Mucosa of descending colon (tissue), 3 donors: ENCODE measurements at regions not wholly inside any gene's neighbourhood (a gene's known extent, or its start where the extent isn't known, plus 50 kb on each side); places are given as distances from the start of the nearest gene placed in this dataset.

Experiments used
- ATAC-seq: fragments of 200-7000 bp; cut with Tn5 transposase; one replicate; pipeline ENCODE4 v1.9.1; 2020; ENCODE audit warnings: mild to moderate bottlenecking, moderate library complexity
- DNase-seq, 3 donors: peaks; one replicate each; pipeline ENCODE4 v3.0.0-alpha.2; 2020
- H3K36me3 ChIP-seq: fragments of 200-600 bp; one replicate; pipeline ENCODE4 v1.8.0; 2021; ENCODE audit warnings: low read depth, mild to moderate bottlenecking
- H3K4me1 ChIP-seq: fragments of 200-600 bp; one replicate; pipeline ENCODE4 v1.8.0; 2021; ENCODE audit warnings: low read depth, mild to moderate bottlenecking
- H3K4me3 ChIP-seq: fragments of 200-600 bp; one replicate; pipeline ENCODE4 v1.8.0; 2021; ENCODE audit warnings: mild to moderate bottlenecking
- H3K9me3 ChIP-seq: fragments of 200-600 bp; one replicate; pipeline ENCODE4 v1.8.0; 2021; ENCODE audit warnings: mild to moderate bottlenecking
- intact Hi-C, 2 donors: fragments of 100-400 bp; cut with DNase I in 1 of 2; cut with micrococcal nuclease in 1 of 2; formaldehyde crosslinking; loops; one replicate each; pipeline versions ENCODE4 v1.11.0 to v1.11.1; 2022; cut with DNase I, micrococcal nuclease
- TF ChIP-seq, protein P1 (sequence below): fragments of 200-600 bp; IDR thresholded peaks from one replicate; pipeline ENCODE4 v1.8.0; 2022; ENCODE audit warnings: antibody characterized with exemption, mild to moderate bottlenecking
- donor health status: DM: no; HTN: no; CAD: no; lungs with moderate emphysema.
- donor health status: DM: no; HTN: no; CAD: no.
- donor health status: DM: no; HTN: yes; CAD: no.

DNA sequence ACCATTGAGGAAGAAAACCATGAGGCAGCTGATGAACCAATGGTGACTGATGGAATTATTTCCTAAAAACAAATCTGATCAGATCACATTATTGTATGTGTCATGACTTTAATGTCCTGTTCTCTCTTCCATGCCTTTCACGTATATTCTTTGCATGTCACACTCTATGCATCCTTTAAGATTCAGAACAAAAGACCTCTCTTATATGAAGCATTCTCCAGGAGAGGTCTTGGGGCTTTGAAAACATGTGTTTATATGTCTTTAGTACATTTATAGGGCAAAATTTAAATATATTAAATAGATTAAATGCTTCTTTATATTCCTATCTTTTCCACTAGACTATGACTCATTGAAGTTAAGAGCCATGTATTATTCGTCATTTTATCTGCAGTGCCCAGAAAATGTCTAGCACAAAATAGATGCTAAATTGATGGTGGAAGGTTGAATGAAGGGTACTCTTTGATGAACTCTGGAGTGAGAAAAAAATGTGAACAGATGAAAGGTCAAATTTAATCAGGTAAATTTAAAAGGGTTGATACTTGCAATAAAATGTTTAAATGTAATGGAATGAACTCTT lies 196.3 kb downstream of the PSAT1 start:
- intact Hi-C loops: no loop called here
- DNase-seq (no peak), ATAC-seq (no peak)
- TF ChIP-seq, protein P1, sequence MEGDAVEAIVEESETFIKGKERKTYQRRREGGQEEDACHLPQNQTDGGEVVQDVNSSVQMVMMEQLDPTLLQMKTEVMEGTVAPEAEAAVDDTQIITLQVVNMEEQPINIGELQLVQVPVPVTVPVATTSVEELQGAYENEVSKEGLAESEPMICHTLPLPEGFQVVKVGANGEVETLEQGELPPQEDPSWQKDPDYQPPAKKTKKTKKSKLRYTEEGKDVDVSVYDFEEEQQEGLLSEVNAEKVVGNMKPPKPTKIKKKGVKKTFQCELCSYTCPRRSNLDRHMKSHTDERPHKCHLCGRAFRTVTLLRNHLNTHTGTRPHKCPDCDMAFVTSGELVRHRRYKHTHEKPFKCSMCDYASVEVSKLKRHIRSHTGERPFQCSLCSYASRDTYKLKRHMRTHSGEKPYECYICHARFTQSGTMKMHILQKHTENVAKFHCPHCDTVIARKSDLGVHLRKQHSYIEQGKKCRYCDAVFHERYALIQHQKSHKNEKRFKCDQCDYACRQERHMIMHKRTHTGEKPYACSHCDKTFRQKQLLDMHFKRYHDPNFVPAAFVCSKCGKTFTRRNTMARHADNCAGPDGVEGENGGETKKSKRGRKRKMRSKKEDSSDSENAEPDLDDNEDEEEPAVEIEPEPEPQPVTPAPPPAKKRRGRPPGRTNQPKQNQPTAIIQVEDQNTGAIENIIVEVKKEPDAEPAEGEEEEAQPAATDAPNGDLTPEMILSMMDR: no peak
- no peak overlapping the region for H3K4me3 ChIP-seq
- H3K36me3 ChIP-seq: no peaks in the 10 kb centered on the region
- H3K9me3 ChIP-seq: no peaks in the 10 kb centered on the region
- H3K4me1 ChIP-seq: no peaks in the 10 kb centered on the region

DNA sequence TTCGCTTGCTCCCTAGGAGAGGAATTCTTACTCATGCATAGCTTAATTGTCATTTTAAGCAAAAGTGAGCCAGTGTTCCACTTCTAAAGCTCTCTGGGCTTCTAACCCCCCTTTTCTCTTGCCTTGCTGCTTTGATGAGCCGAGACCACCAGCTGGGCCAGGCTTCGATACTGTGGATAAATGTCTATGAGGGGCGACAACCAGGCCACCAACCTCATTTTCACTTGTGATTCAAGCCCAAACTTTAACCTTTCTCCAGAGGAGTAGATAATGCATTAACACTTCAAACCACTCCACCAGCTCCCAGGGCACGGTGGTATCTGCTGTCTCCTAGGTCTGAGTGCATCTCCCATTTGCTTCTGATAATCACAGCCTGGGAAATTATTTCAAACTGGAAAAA lies 205.6 kb downstream of the PSAT1 start:
- H3K4me1 ChIP-seq: no peaks in the 10 kb centered on the region

DNA sequence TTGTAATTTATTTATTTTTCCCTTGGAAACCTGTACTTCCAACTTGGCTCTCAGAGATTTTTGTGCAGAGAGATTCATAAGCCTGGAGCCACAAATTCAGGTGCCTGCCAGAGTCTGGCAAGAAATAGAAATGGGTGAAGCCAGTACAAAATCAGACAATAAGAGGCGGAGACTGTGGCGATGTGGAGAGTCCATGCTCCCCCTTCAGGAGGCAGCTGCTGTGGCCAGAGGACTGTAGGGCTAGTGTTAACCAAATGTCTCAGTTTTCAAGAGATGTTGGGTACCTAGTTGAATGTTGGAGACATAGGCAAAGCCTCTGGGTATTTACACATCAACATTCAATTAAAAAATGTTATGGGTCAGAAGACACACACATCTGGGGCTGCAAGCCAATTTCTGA lies 208.6 kb downstream of the PSAT1 start:
- no peaks in the 10 kb centered on the region for H3K9me3 ChIP-seq
- TF ChIP-seq, protein P1: no peak
- ATAC-seq (no peak), DNase-seq (no peak)
- H3K4me1 ChIP-seq: no peaks in the 10 kb centered on the region
- no peaks in the 10 kb centered on the region for H3K36me3 ChIP-seq
- intact Hi-C loops: no loop called here
- H3K4me3 ChIP-seq: no peak overlapping the region

More for the DNA sequence above, 205.6 kb downstream of the PSAT1 start:
- intact Hi-C loops: no loop called here
- DNase-seq (no peak), ATAC-seq (no peak)
- Histone ChIP-seq H3K36me3 (no peaks in the 10 kb centered on the region), H3K4me3 (no peak overlapping the region), H3K9me3 (no peaks in the 10 kb centered on the region)
- TF ChIP-seq, protein P1: no peak

DNA sequence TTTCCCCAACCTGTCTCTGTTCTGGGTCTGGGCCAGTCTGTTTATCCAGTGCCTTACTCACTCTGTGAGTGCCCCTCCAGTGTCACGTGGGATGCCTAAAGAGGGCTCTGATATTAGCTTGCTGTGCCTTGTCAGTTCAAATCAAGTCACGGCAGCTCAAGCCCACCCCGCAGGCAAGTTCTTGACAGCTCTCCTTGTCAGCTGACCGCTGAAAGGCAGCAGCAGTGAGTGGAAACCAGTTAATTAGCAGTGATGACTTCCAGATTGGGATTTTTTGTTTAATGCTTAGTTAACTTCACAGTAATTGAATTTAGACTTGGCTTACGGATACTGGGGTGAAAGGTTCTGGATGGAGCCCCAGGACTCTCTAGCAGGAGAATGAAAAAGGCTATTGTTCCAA lies 210.1 kb downstream of the PSAT1 start:
- Histone ChIP-seq H3K4me3 (no peak overlapping the region), H3K4me1 (no peaks in the 10 kb centered on the region), H3K9me3 (no peaks in the 10 kb centered on the region), H3K36me3 (no peaks in the 10 kb centered on the region)
- ATAC-seq (no peak), DNase-seq (no peak)
- TF ChIP-seq, protein P1: no peak
- intact Hi-C loops: no loop called here

DNA sequence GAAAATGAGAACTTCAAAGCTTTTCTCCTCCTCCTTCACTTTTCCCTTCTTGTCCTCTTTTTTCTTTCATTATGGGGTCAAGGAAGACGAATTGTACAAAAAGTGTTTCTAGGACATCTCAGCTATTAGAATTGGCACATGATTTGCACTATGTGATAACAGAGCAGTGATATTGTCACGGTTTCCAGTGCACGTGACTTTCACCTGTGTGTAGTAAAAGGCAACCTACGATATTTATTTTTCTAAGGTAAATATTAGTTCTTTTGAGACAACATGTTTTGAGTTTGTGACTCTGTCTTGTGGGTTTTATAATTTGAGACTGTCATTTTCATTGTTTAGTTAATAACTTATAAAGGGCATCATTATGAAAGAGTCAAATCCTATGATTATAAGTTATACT lies 213.1 kb downstream of the PSAT1 start:
- Histone ChIP-seq H3K36me3 (no peaks in the 10 kb centered on the region), H3K4me1 (no peaks in the 10 kb centered on the region), H3K4me3 (no peak overlapping the region), H3K9me3 (no peaks in the 10 kb centered on the region)
- TF ChIP-seq, protein P1: no peak
- ATAC-seq: no peak
- intact Hi-C loops: no loop called here
- no peak for DNase-seq

DNA sequence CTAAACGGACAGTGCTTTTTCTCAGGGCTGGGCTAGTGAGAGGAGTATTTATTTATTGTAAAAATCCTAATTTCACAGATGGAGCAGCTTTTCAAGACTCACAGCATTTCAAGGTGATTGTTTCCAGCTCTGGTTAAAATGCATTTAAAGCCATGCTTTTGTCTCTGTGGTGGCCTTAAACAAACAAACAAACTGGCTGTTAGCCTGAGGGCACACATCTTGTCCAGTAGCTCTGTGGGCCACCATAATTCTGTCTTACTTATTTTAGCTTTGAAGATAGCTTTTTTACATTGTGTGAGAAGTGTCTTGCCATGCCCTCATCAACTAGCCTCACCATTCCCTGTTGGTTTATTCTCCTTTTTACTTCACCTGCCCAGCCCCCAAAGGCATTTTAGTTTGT lies 218.2 kb downstream of the PSAT1 start:
- no peak for ATAC-seq
- TF ChIP-seq, protein P1: no peak

More for the DNA sequence above, 218.2 kb downstream of the PSAT1 start:
- Histone ChIP-seq H3K36me3 (no peaks in the 10 kb centered on the region), H3K4me1 (no peaks in the 10 kb centered on the region), H3K9me3 (peaks cover 4% of the 10 kb centered on the region), H3K4me3 (no peak overlapping the region)
- DNase-seq: no peak
- intact Hi-C loops: no loop called here
